SK-N-SH (cell line): ENCODE measurements at regions not wholly inside any gene's neighbourhood (a gene's known extent, or its start where the extent isn't known, plus 50 kb on each side); places are given as distances from the start of the nearest gene placed in this dataset.

ENCODE experiments used
- CTCF ChIA-PET: fragments of 300-600, 350-600 bp; formaldehyde crosslinking; extraction: SDS; loops from one replicate; lab custom pipeline; 2021; lab: Yijun Ruan, JAX
- POLR2A ChIA-PET: fragments of 350-600 bp; sonication (Branson Sonifier 250); formaldehyde crosslinking; extraction: SDS; loops from one replicate; lab custom pipeline; 2020; ENCODE audit warnings: antibody characterized with exemption, inconsistent platforms; lab: Yijun Ruan, JAX
- DNase-seq: peaks from one replicate; pipeline ENCODE4 v3.0.0; 2012
- H2AFZ ChIP-seq: fragments of 200-600 bp; sonication (generic); 2 replicates; pipeline ENCODE4 v1.8.1; 2016; ENCODE audit warnings: antibody characterized with exemption, mild to moderate bottlenecking, low read depth
- H3F3A ChIP-seq: fragments of 200-600 bp; sonication (generic); replicated peaks from 2 replicates; pipeline ENCODE3; 2016; ENCODE audit warnings: antibody characterized with exemption, mild to moderate bottlenecking; ENCODE audit not compliant: insufficient read depth
- H3K27ac ChIP-seq, 2 experiments: fragments of 200-500 bp in 1 of 2; fragments of 200-600 bp in 1 of 2; sonication (Bioruptor generic) in 1 of 2; sonication (generic), shearing (Covaris generic) in 1 of 2; 2 replicates each; pipeline versions ENCODE4 v1.5.1 to v1.6.1; 2014 to 2016; ENCODE audit warnings: low read depth in 2 of 2, inconsistent platforms in 1 of 2, low read length in 1 of 2, mild to moderate bottlenecking in 1 of 2, mixed read lengths in 1 of 2
- H3K27me3 ChIP-seq: fragments of 200-600 bp; sonication (generic), shearing (Covaris generic); 2 replicates; pipeline ENCODE4 v1.6.1; 2016; ENCODE audit warnings: mixed run types; ENCODE audit not compliant: insufficient read depth
- H3K36me3 ChIP-seq, 2 experiments: fragments of 200-500 bp in 1 of 2; fragments of 200-600 bp in 1 of 2; sonication (Bioruptor generic) in 1 of 2; sonication (generic) in 1 of 2; replicated peaks in 1 of 2; 2 replicates each; pipeline versions ENCODE3 to v1.5.1; 2014 to 2016; ENCODE audit warnings: low read length in 1 of 2, mild to moderate bottlenecking in 1 of 2; ENCODE audit not compliant: insufficient read depth in 2 of 2, control insufficient read depth in 1 of 2
- H3K4me1 ChIP-seq, 2 experiments: fragments of 200-500 bp in 1 of 2; fragments of 200-600 bp in 1 of 2; sonication (Bioruptor generic) in 1 of 2; sonication (generic), shearing (Covaris generic) in 1 of 2; 2 replicates each; pipeline versions ENCODE4 v1.5.1 to v1.6.1; 2014 to 2016; ENCODE audit warnings: low read depth in 1 of 2, low read length in 1 of 2, mixed run types in 1 of 2; ENCODE audit not compliant: insufficient read depth in 2 of 2, control insufficient read depth in 1 of 2
- H3K4me2 ChIP-seq: fragments of 200-600 bp; sonication (generic), shearing (Covaris generic); 2 replicates; pipeline ENCODE4 v1.6.1; 2017; ENCODE audit warnings: mixed run types
- H3K4me3 ChIP-seq, 2 experiments: fragments of 200-500 bp in 1 of 2; fragments of 200-600 bp in 1 of 2; sonication (Bioruptor generic) in 1 of 2; sonication (generic), shearing (Covaris generic) in 1 of 2; 2 replicates each; pipeline versions ENCODE4 v1.5.1 to v1.8.1; 2014 to 2016; ENCODE audit warnings: low read depth in 2 of 2, inconsistent platforms in 1 of 2, low read length in 1 of 2, mild to moderate bottlenecking in 1 of 2, mixed read lengths in 1 of 2, moderate library complexity in 1 of 2
- H3K79me2 ChIP-seq: fragments of 200-600 bp; sonication (generic); 2 replicates; pipeline ENCODE4 v1.8.1; 2017; ENCODE audit warnings: mild to moderate bottlenecking; ENCODE audit not compliant: insufficient read depth
- H3K9ac ChIP-seq: fragments of 200-600 bp; sonication (generic); 2 replicates; pipeline ENCODE4 v1.6.1; 2017; ENCODE audit warnings: mixed run types
- H3K9me2 ChIP-seq: fragments of 200-600 bp; sonication (generic); 2 replicates; pipeline ENCODE4 v1.6.1; 2017; ENCODE audit warnings: mixed run types
- H3K9me3 ChIP-seq: fragments of 200-600 bp; sonication (generic); 2 replicates; pipeline ENCODE4 v1.6.1; 2017; ENCODE audit warnings: mixed run types, mild to moderate bottlenecking, moderate library complexity
- H4K20me1 ChIP-seq: fragments of 200-600 bp; sonication (generic); 2 replicates; pipeline ENCODE4 v1.6.1; 2017; ENCODE audit warnings: mild to moderate bottlenecking, mixed run types; ENCODE audit not compliant: insufficient read depth
- CHD2 ChIP-seq: fragments of 150-350 bp; IDR thresholded peaks from 2 replicates; pipeline ENCODE4 v1.6.1; 2018; ENCODE audit warnings: low read length; ENCODE audit not compliant: partially characterized antibody
- EZH2phosphoT487 ChIP-seq: fragments of 200-600 bp; sonication (generic); IDR thresholded peaks from 2 replicates; pipeline ENCODE4 v1.6.1; 2017; ENCODE audit warnings: low read depth, mixed run types, mild to moderate bottlenecking, antibody characterized with exemption, moderate library complexity, borderline replicate concordance
- FOXJ3 ChIP-seq: sonication (generic); formaldehyde crosslinking; IDR thresholded peaks from 2 replicates; pipeline ENCODE4 v1.5.1; 2020; ENCODE audit warnings: mild to moderate bottlenecking, missing genetic modification reagents
- FOXM1 ChIP-seq: IDR thresholded peaks from 2 replicates; pipeline ENCODE4 v1.4.0; 2012; ENCODE audit warnings: low read depth, mild to moderate bottlenecking
- GATA2 ChIP-seq: sonication (generic); formaldehyde crosslinking; IDR thresholded peaks from 2 replicates; pipeline ENCODE4 v1.5.0; 2020; ENCODE audit warnings: mild to moderate bottlenecking, missing genetic modification reagents
- JUND ChIP-seq: IDR thresholded peaks from 2 replicates; pipeline ENCODE4 v1.4.0; 2012
- MAX ChIP-seq: IDR thresholded peaks from 2 replicates; pipeline ENCODE4 v1.4.0; 2012; ENCODE audit warnings: low read depth
- MEF2A ChIP-seq: IDR thresholded peaks from 2 replicates; pipeline ENCODE4 v1.4.0; 2012; ENCODE audit warnings: low read depth, borderline replicate concordance
- MXI1 ChIP-seq: IDR thresholded peaks from 2 replicates; pipeline ENCODE4 v1.6.1; 2012; ENCODE audit warnings: mild to moderate bottlenecking, low read depth, low read length, improper control_type of control experiment
- NRF1 ChIP-seq: IDR thresholded peaks from 2 replicates; pipeline ENCODE4 v1.6.1; 2012; ENCODE audit warnings: low read depth, mild to moderate bottlenecking, low read length
- RAD21 ChIP-seq: IDR thresholded peaks from 2 replicates; pipeline ENCODE4 v1.6.1; 2012; ENCODE audit warnings: mild to moderate bottlenecking, low read length
- RCOR1 ChIP-seq: fragments of 150-350 bp; IDR thresholded peaks from 2 replicates; pipeline ENCODE4 v1.6.1; 2017; ENCODE audit warnings: antibody characterized with exemption, low read length
- SIN3A ChIP-seq: IDR thresholded peaks from 2 replicates; pipeline ENCODE4 v1.6.1; 2012; ENCODE audit warnings: low read depth, mild to moderate bottlenecking, low read length, moderate library complexity, borderline replicate concordance
- USF1 ChIP-seq: IDR thresholded peaks from 2 replicates; pipeline ENCODE4 v1.4.0; 2012; ENCODE audit warnings: low read depth, borderline replicate concordance
- YY1 ChIP-seq: IDR thresholded peaks from 2 replicates; pipeline ENCODE4 v1.4.0; 2012; ENCODE audit warnings: low read depth, mild to moderate bottlenecking
- ZBTB33 ChIP-seq: IDR thresholded peaks from 2 replicates; pipeline ENCODE4 v1.4.0; 2012; ENCODE audit warnings: low read depth, borderline replicate concordance
- WGBS: methylation state at CpG from one replicate; pipeline ENCODE4 v1.1.6; 2017; ENCODE audit warnings: low lambda C conversion rate; 5-methylcytosine and 5-hydroxymethylcytosine counted together
- TF ChIP-seq, protein P1 (sequence below): IDR thresholded peaks from 2 replicates; pipeline ENCODE4; 2012

- ChIA-PET CTCF (interaction anchor here (1.1 to 3.7 kb wide), 3 partner anchors 169 to 282 kb away, joined by 3 to 13 read pairs (median 3); partner anchors contain the start of gene AHCYL1), POLR2A (no interaction called here)
- H3K9me2 ChIP-seq = no peaks in the 10 kb centered on the region
- H3K9me3 ChIP-seq = no peaks in the 10 kb centered on the region; the same call in 1 of the 2 replicates
- H2AFZ ChIP-seq = no peak overlapping the region
- no peaks in the 10 kb centered on the region for H3K27me3 ChIP-seq
- WGBS = 81% methylated on average over 8 of the region's 8 CpGs
- H3K36me3 ChIP-seq = no peaks in the 10 kb centered on the region
- no peak overlapping the region for H3K4me2 ChIP-seq
- H3K27ac ChIP-seq = no peak overlapping the region
- H3K9ac ChIP-seq = no peak overlapping the region
- TF ChIP-seq RAD21 (no peak), MEF2A (no peak), EZH2phosphoT487 (no peak), YY1 (no peak), FOXM1 (no peak), CHD2 (no peak), GATA2 (CRISPR knock-in tag) (no peak), MAX (no peak), ZBTB33 (no peak)
- TF ChIP-seq, protein P1, sequence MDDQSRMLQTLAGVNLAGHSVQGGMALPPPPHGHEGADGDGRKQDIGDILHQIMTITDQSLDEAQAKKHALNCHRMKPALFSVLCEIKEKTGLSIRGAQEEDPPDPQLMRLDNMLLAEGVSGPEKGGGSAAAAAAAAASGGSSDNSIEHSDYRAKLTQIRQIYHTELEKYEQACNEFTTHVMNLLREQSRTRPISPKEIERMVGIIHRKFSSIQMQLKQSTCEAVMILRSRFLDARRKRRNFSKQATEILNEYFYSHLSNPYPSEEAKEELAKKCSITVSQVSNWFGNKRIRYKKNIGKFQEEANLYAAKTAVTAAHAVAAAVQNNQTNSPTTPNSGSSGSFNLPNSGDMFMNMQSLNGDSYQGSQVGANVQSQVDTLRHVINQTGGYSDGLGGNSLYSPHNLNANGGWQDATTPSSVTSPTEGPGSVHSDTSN = no peak
- H3K4me3 ChIP-seq = no peak overlapping the region
- H3K4me1 ChIP-seq = peaks cover 0 to 7% of the 10 kb centered on the region in 2 experiments; a peak in 1 of 4 replicates
- DNase-seq = no peak
- no peaks in the 10 kb centered on the region for H4K20me1 ChIP-seq
- no peaks in the 10 kb centered on the region for H3F3A ChIP-seq
- H3K79me2 ChIP-seq = no peaks in the 10 kb centered on the region
Observed at GRCh38 chr1:109814993-109815786, 51.5 kb upstream of the EPS8L3 start.

DNA sequence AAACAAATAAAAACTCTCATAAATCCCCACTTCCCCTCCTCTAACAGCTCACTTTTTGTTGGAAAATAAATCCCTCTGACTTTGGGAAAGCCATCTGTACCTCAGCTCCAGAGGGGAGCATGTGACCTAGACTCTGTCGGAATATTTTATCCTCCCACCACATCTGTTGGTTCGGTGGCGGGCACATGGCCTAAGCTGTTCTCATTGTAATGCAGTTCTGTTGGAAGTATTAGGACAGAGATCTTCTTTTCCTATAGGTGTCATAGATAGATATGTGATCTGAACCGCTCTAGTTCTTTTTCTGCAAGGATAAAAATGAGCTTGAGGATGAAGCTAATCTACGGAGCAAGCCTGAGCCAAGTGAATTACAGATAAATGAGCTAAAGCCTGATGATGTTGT, 50.5 kb upstream of the EPS8L3 start:
- no peaks in the 10 kb centered on the region; the same call in 1 of the 2 replicates for H3K9me3 ChIP-seq
- H3K27me3 ChIP-seq = no peaks in the 10 kb centered on the region
- no peak overlapping the region for H2AFZ ChIP-seq
- no peaks in the 10 kb centered on the region for H4K20me1 ChIP-seq
- H3K4me1 ChIP-seq = peaks cover 0 to 7% of the 10 kb centered on the region in 2 experiments; a peak in 1 of 4 replicates
- ChIA-PET POLR2A (no interaction called here), CTCF (interaction anchor here (1.1 to 1.3 kb wide), 2 partner anchors 170 to 281 kb away, joined by 3 read pairs; no protein-coding TSS in a partner anchor)
- no peak overlapping the region for H3K4me2 ChIP-seq
- no peak overlapping the region for H3K9ac ChIP-seq
- H3K36me3 ChIP-seq = no peaks in the 10 kb centered on the region
- peaks cover 5% of the 10 kb centered on the region for H3F3A ChIP-seq
- H3K79me2 ChIP-seq = no peaks in the 10 kb centered on the region
- no peak overlapping the region for H3K27ac ChIP-seq
- 93% methylated on average over 5 of the region's 5 CpGs for WGBS
- DNase-seq = no peak
- no peak overlapping the region for H3K4me3 ChIP-seq
- no peaks in the 10 kb centered on the region for H3K9me2 ChIP-seq
- TF ChIP-seq RCOR1 (no peak), ZBTB33 (no peak), NRF1 (no peak), SIN3A (no peak), MXI1 (no peak), USF1 (no peak), RAD21 (no peak), FOXJ3 (no peak), JUND (no peak)
- TF ChIP-seq, protein P1 = no peak
